GM12878 (cell line): ENCODE measurements at regions not wholly inside any gene's neighbourhood (a gene's known extent, or its start where the extent isn't known, plus 50 kb on each side); places are given as distances from the start of the nearest gene placed in this dataset.

Source experiments
- ATAC-seq: fragments of 200-7000 bp; cut with Tn5 transposase; 3 replicates; pipeline ENCODE4 v1.9.1; 2020; ENCODE audit warnings: mild to moderate bottlenecking, moderate library complexity
- BruUV-seq: library from RNA; stranded (reverse); fragments of 400-500 nt; replicated peaks from 2 replicates; lab custom pipeline; 2021; lab: Mats Ljungman, UMichigan
- CTCF ChIA-PET: fragments of 300-600 bp; sonication (Branson Sonifier 250); formaldehyde crosslinking; extraction: SDS; loops from one replicate; lab custom pipeline; 2021; ENCODE audit warnings: inconsistent platforms; lab: Yijun Ruan, JAX
- POLR2A ChIA-PET: fragments of 350-600 bp; formaldehyde crosslinking; extraction: SDS; loops from one replicate; lab custom pipeline; 2021; ENCODE audit warnings: inconsistent platforms; lab: Charles Lee
- RAD21 ChIA-PET: fragments of 300-600 bp; sonication (Branson Sonifier 250); formaldehyde crosslinking; loops from one replicate; lab custom pipeline; 2023; ENCODE audit warnings: antibody characterized with exemption; ENCODE audit not compliant: unreplicated experiment; lab: Charles Lee
- SMC1A ChIA-PET: fragments of 300-600 bp; sonication (Branson Sonifier 250); formaldehyde crosslinking; loops from one replicate; lab custom pipeline; 2023; ENCODE audit not compliant: unreplicated experiment, uncharacterized antibody; lab: Charles Lee
- DNase-seq: peaks from one replicate; pipeline ENCODE4 v3.0.0-alpha.2; 2011; ENCODE audit warnings: low read depth, low spot score
- FAIRE-seq: peaks from 3 replicates; lab custom pipeline; 2011; peaks lifted over from hg19 to GRCh38; lab: Jason Lieb, UNC
- H2AFZ ChIP-seq: 2 replicates; pipeline ENCODE4 v1.6.0; 2011; ENCODE audit warnings: low read depth, low read length, control low read depth; ENCODE audit not compliant: control insufficient read depth
- H3K27ac ChIP-seq: 2 replicates; pipeline ENCODE4 v1.5.1; 2011; ENCODE audit warnings: control low read depth; ENCODE audit not compliant: control insufficient read depth, insufficient read depth
- H3K27me3 ChIP-seq, 2 experiments: replicated peaks in 1 of 2; 2 replicates each; pipeline versions ENCODE4 v1.6.0 to v1.6.1; 2011; ENCODE audit warnings: low read length in 1 of 2; ENCODE audit not compliant: control insufficient read depth in 2 of 2, insufficient read depth in 2 of 2
- H3K36me3 ChIP-seq, 2 experiments: 2 replicates each; pipeline ENCODE4 v1.5.1; 2011; ENCODE audit warnings: low read length in 1 of 2; ENCODE audit not compliant: control insufficient read depth in 2 of 2, insufficient read depth in 2 of 2
- H3K4me1 ChIP-seq: 2 replicates; pipeline ENCODE4 v1.6.1; 2011; ENCODE audit warnings: mild to moderate bottlenecking, low read length, moderate library complexity, mixed read lengths; ENCODE audit not compliant: control insufficient read depth, insufficient read depth
- H3K4me2 ChIP-seq: 2 replicates; pipeline ENCODE4 v1.6.0; 2011; ENCODE audit warnings: control low read depth; ENCODE audit not compliant: control insufficient read depth, insufficient read depth
- H3K4me3 ChIP-seq: fragments of 200-600 bp; sonication (generic); 2 replicates; pipeline ENCODE4 v1.5.1; 2016
- H3K79me2 ChIP-seq: 2 replicates; pipeline ENCODE4 v1.6.0; 2011; ENCODE audit warnings: low read length; ENCODE audit not compliant: control insufficient read depth, insufficient read depth
- H3K9ac ChIP-seq: 2 replicates; pipeline ENCODE4 v1.8.0; 2011; ENCODE audit warnings: low read length, control low read depth, mixed read lengths; ENCODE audit not compliant: control insufficient read depth, insufficient read depth
- H3K9me3 ChIP-seq: replicated peaks from 3 replicates; pipeline ENCODE4 v1.5.1; 2011; ENCODE audit warnings: mild to moderate bottlenecking, low read length; ENCODE audit not compliant: control insufficient read depth, insufficient read depth
- H4K20me1 ChIP-seq: 2 replicates; pipeline ENCODE4 v1.6.0; 2011; ENCODE audit not compliant: control insufficient read depth, insufficient read depth
- ATF7 ChIP-seq: fragments of 450-650 bp; IDR thresholded peaks from 2 replicates; pipeline ENCODE4 v1.6.1; 2016; ENCODE audit warnings: low read depth, mild to moderate bottlenecking
- CBFB ChIP-seq: IDR thresholded peaks from 2 replicates; pipeline ENCODE4 v1.6.1; 2016; ENCODE audit warnings: antibody characterized with exemption, low read depth
- CREB1 ChIP-seq: IDR thresholded peaks from 2 replicates; pipeline ENCODE4 v1.6.1; 2012; ENCODE audit warnings: low read depth, mild to moderate bottlenecking, inconsistent platforms
- GABPA ChIP-seq: IDR thresholded peaks from 2 replicates; pipeline ENCODE4 v1.6.1; 2014; ENCODE audit warnings: antibody characterized with exemption, low read depth, mild to moderate bottlenecking, inconsistent platforms
- KLF5 ChIP-seq: fragments of 450-650 bp; IDR thresholded peaks from 2 replicates; pipeline ENCODE4 v1.6.1; 2014; ENCODE audit warnings: mild to moderate bottlenecking; ENCODE audit not compliant: partially characterized antibody
- NFYA ChIP-seq: IDR thresholded peaks from 2 replicates; pipeline ENCODE4 v1.6.1; 2011; ENCODE audit warnings: low read depth, mild to moderate bottlenecking, low read length, improper control_type of control experiment, borderline replicate concordance
- POLR2AphosphoS2 ChIP-seq: IDR thresholded peaks from 2 replicates; pipeline ENCODE4 v1.6.1; 2011; ENCODE audit warnings: low read depth, mild to moderate bottlenecking, low read length, improper control_type of control experiment, moderate library complexity
- RBBP5 ChIP-seq: fragments of 200-600 bp; sonication (generic); conservative IDR thresholded peaks from 2 replicates; pipeline ENCODE4 v1.6.1; 2016
- ZNF24 ChIP-seq: fragments of 450-650 bp; IDR thresholded peaks from 2 replicates; pipeline ENCODE4 v1.6.1; 2017; ENCODE audit warnings: antibody characterized with exemption, mild to moderate bottlenecking
- in situ Hi-C: fragments of 300-500 bp; cut with MboI; formaldehyde crosslinking; loops from 9 replicates; pipeline ENCODE4 v1.14.3; 2018; ENCODE audit warnings: mixed read lengths
- intact Hi-C: fragments of 100-400 bp; cut with micrococcal nuclease; formaldehyde crosslinking; loops from one replicate; pipeline ENCODE4 v1.14.2; 2022; ENCODE audit not compliant: unreplicated experiment
- TF ChIP-seq, protein P1 (sequence below): IDR thresholded peaks from 2 replicates; pipeline ENCODE4 v1.6.1; 2012; ENCODE audit warnings: mild to moderate bottlenecking, low read depth, low read length
- TF ChIP-seq, protein P2 (sequence below): fragments of 450-650 bp; IDR thresholded peaks from 2 replicates; pipeline ENCODE4 v1.6.1; 2017; ENCODE audit warnings: mild to moderate bottlenecking, moderate library complexity
- TF ChIP-seq, protein P3 (sequence below): IDR thresholded peaks from 2 replicates; pipeline ENCODE4 v1.6.1; 2011; ENCODE audit warnings: mild to moderate bottlenecking, low read depth, low read length, moderate library complexity; ENCODE audit not compliant: insufficient replicate concordance

DNA sequence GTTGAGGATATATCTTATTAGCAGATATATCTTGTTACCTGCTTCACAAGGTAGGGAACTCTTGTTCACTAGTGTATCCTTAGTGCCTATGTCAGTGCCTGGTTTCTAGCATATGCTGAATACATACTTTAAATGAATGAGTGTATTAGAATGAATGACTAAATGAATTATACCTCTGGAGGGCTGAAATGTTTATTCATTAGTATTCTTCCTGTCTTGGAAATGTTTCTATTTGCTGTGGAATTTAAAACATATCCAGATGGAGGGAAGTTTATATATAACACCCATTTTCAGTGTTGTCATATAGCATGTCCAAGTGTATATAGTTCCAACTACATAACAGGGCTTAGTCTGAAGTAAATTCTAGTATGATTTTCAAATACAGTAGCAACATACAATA, 581.5 kb downstream of the TBL1XR1 start:
- Histone ChIP-seq H3K4me3 (no peak overlapping the region), H3K79me2 (no peaks in the 10 kb centered on the region), H3K27me3 (no peaks in the 10 kb centered on the region), H3K27ac (no peak overlapping the region), H3K36me3 (no peaks in the 10 kb centered on the region), H3K4me1 (no peaks in the 10 kb centered on the region), H3K4me2 (no peak overlapping the region), H2AFZ (no peak overlapping the region), H3K9me3 (no peaks in the 10 kb centered on the region), H4K20me1 (no peaks in the 10 kb centered on the region), H3K9ac (no peak overlapping the region)
- FAIRE-seq (no peak), ATAC-seq (no peak), DNase-seq (no peak)
- RAD21 ChIA-PET: no interaction called here
- SMC1A ChIA-PET: no interaction called here
- no TSS peak for BruUV-seq
- intact Hi-C loops: no loop called here
- in situ Hi-C loops: no loop called here
- CTCF ChIA-PET: no interaction called here
- POLR2A ChIA-PET: no interaction called here
- TF ChIP-seq GABPA (no peak), NFYA (no peak), ATF7 (no peak), KLF5 (no peak), POLR2AphosphoS2 (no peak), CREB1 (no peak), ZNF24 (no peak), RBBP5 (no peak), CBFB (no peak)
- TF ChIP-seq, protein P1, sequence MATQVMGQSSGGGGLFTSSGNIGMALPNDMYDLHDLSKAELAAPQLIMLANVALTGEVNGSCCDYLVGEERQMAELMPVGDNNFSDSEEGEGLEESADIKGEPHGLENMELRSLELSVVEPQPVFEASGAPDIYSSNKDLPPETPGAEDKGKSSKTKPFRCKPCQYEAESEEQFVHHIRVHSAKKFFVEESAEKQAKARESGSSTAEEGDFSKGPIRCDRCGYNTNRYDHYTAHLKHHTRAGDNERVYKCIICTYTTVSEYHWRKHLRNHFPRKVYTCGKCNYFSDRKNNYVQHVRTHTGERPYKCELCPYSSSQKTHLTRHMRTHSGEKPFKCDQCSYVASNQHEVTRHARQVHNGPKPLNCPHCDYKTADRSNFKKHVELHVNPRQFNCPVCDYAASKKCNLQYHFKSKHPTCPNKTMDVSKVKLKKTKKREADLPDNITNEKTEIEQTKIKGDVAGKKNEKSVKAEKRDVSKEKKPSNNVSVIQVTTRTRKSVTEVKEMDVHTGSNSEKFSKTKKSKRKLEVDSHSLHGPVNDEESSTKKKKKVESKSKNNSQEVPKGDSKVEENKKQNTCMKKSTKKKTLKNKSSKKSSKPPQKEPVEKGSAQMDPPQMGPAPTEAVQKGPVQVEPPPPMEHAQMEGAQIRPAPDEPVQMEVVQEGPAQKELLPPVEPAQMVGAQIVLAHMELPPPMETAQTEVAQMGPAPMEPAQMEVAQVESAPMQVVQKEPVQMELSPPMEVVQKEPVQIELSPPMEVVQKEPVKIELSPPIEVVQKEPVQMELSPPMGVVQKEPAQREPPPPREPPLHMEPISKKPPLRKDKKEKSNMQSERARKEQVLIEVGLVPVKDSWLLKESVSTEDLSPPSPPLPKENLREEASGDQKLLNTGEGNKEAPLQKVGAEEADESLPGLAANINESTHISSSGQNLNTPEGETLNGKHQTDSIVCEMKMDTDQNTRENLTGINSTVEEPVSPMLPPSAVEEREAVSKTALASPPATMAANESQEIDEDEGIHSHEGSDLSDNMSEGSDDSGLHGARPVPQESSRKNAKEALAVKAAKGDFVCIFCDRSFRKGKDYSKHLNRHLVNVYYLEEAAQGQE: no peak
- TF ChIP-seq, protein P2, sequence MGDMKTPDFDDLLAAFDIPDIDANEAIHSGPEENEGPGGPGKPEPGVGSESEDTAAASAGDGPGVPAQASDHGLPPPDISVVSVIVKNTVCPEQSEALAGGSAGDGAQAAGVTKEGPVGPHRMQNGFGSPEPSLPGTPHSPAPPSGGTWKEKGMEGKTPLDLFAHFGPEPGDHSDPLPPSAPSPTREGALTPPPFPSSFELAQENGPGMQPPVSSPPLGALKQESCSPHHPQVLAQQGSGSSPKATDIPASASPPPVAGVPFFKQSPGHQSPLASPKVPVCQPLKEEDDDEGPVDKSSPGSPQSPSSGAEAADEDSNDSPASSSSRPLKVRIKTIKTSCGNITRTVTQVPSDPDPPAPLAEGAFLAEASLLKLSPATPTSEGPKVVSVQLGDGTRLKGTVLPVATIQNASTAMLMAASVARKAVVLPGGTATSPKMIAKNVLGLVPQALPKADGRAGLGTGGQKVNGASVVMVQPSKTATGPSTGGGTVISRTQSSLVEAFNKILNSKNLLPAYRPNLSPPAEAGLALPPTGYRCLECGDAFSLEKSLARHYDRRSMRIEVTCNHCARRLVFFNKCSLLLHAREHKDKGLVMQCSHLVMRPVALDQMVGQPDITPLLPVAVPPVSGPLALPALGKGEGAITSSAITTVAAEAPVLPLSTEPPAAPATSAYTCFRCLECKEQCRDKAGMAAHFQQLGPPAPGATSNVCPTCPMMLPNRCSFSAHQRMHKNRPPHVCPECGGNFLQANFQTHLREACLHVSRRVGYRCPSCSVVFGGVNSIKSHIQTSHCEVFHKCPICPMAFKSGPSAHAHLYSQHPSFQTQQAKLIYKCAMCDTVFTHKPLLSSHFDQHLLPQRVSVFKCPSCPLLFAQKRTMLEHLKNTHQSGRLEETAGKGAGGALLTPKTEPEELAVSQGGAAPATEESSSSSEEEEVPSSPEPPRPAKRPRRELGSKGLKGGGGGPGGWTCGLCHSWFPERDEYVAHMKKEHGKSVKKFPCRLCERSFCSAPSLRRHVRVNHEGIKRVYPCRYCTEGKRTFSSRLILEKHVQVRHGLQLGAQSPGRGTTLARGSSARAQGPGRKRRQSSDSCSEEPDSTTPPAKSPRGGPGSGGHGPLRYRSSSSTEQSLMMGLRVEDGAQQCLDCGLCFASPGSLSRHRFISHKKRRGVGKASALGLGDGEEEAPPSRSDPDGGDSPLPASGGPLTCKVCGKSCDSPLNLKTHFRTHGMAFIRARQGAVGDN: no peak
- TF ChIP-seq, protein P3, sequence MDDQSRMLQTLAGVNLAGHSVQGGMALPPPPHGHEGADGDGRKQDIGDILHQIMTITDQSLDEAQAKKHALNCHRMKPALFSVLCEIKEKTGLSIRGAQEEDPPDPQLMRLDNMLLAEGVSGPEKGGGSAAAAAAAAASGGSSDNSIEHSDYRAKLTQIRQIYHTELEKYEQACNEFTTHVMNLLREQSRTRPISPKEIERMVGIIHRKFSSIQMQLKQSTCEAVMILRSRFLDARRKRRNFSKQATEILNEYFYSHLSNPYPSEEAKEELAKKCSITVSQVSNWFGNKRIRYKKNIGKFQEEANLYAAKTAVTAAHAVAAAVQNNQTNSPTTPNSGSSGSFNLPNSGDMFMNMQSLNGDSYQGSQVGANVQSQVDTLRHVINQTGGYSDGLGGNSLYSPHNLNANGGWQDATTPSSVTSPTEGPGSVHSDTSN: no peak
